A172 (cell line): ENCODE measurements at regions not wholly inside any gene's neighbourhood (a gene's known extent, or its start where the extent isn't known, plus 50 kb on each side); places are given as distances from the start of the nearest gene placed in this dataset.

Source experiments
- DNase-seq: peaks from one replicate; pipeline ENCODE4 v3.0.0-alpha.2; 2015; ENCODE audit warnings: low spot score

GRCh38 chr9:117487555-117488175 lies 72.8 kb upstream of the ASTN2 start:
- DNase-seq = peak; percentile 67

- no peak for DNase-seq
These were observed 71.6 kb upstream of the ASTN2 start for GRCh38 chr9:117486426-117486825.

- peak; percentile 50 for DNase-seq
These were observed 70.3 kb upstream of the ASTN2 start for GRCh38 chr9:117485176-117485575.

GRCh38 chr9:117480729-117481128 lies 65.9 kb upstream of the ASTN2 start:
- no peak for DNase-seq

- DNase-seq = no peak
These were observed 65.4 kb upstream of the ASTN2 start for GRCh38 chr9:117480253-117480652.

GRCh38 chr9:117473293-117473692 lies 58.4 kb upstream of the ASTN2 start:
- no peak for DNase-seq

- no peak for DNase-seq
These were observed 56.0 kb upstream of the ASTN2 start for GRCh38 chr9:117470902-117471301.

GRCh38 chr9:117470455-117470854 lies 55.6 kb upstream of the ASTN2 start:
- DNase-seq = no peak

- no peak for DNase-seq
These were observed 51.3 kb upstream of the ASTN2 start for GRCh38 chr9:117466111-117466510.

GRCh38 chr9:117465706-117466105 lies 50.8 kb upstream of the ASTN2 start:
- no peak for DNase-seq

- DNase-seq = no peak
These were observed 50.2 kb upstream of the ASTN2 start for GRCh38 chr9:117464941-117465616.
